SU-DHL-6 (cell line): ENCODE measurements at regions not wholly inside any gene's neighbourhood (a gene's known extent, or its start where the extent isn't known, plus 50 kb on each side); places are given as distances from the start of the nearest gene placed in this dataset.

Source experiments
- EZH2phosphoT487 ChIP-seq: fragments of 200-600 bp; sonication (generic), shearing (Covaris generic); conservative IDR thresholded peaks from 2 replicates; pipeline ENCODE4 v1.6.1; 2018; ENCODE audit warnings: mild to moderate bottlenecking, antibody characterized with exemption, low read length, moderate library complexity, mixed read lengths
- TF ChIP-seq, protein P1 (sequence below): fragments of 200-600 bp; sonication (generic); IDR thresholded peaks from one replicate; pipeline ENCODE4 v1.5.1; 2017; ENCODE audit warnings: antibody characterized with exemption, mild to moderate bottlenecking, low read length, moderate library complexity; ENCODE audit not compliant: insufficient read depth, poor library complexity, severe bottlenecking

DNA sequence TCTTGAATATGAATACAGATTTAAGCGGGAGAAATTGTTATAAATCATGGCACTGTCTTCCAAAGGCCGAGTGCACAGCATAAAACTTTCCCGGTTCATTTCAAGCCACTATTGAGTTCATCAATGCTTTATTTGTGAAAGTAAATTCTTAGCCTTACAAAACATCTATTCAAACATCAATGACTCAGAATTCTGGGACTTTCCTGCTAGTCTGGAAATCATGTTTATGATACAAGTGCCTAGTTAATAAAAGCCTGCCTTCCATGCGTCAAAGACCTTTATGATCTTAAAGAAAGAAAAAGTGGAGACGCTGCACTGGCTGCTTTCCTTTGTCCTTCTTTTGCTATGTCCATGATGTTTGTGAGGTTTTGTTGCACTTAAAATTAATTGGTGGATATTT is 137.7 kb downstream of the SETD4 start:
- TF ChIP-seq EZH2phosphoT487, result no peak
- TF ChIP-seq, protein P1, sequence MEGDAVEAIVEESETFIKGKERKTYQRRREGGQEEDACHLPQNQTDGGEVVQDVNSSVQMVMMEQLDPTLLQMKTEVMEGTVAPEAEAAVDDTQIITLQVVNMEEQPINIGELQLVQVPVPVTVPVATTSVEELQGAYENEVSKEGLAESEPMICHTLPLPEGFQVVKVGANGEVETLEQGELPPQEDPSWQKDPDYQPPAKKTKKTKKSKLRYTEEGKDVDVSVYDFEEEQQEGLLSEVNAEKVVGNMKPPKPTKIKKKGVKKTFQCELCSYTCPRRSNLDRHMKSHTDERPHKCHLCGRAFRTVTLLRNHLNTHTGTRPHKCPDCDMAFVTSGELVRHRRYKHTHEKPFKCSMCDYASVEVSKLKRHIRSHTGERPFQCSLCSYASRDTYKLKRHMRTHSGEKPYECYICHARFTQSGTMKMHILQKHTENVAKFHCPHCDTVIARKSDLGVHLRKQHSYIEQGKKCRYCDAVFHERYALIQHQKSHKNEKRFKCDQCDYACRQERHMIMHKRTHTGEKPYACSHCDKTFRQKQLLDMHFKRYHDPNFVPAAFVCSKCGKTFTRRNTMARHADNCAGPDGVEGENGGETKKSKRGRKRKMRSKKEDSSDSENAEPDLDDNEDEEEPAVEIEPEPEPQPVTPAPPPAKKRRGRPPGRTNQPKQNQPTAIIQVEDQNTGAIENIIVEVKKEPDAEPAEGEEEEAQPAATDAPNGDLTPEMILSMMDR, result no peak
